HG03575 (cell line): ENCODE measurements at regions not wholly inside any gene's neighbourhood (a gene's known extent, or its start where the extent isn't known, plus 50 kb on each side); places are given as distances from the start of the nearest gene placed in this dataset.

ENCODE experiments used
- ATAC-seq: cut with Tn5 transposase; IDR thresholded peaks from one replicate; pipeline ENCODE4 v1.9.1; 2021; ENCODE audit not compliant: unreplicated experiment, insufficient number of reproducible peaks, low FRiP score; ENCODE audit errors: extremely low read depth

- no peak for ATAC-seq
These were observed 365.4 kb upstream of the CAMK1G start for GRCh38 chr1:209218113-209218512.

- no peak for ATAC-seq
These were observed 364.5 kb upstream of the CAMK1G start for GRCh38 chr1:209218981-209219380.

GRCh38 chr1:209219791-209220524 lies 363.6 kb upstream of the CAMK1G start:
- ATAC-seq = no peak

GRCh38 chr1:209222826-209223225 lies 360.7 kb upstream of the CAMK1G start:
- no peak for ATAC-seq

- no peak for ATAC-seq
These were observed 359.7 kb upstream of the CAMK1G start for GRCh38 chr1:209223791-209224190.

- no peak for ATAC-seq
These were observed 358.6 kb upstream of the CAMK1G start for GRCh38 chr1:209224886-209225285.

- ATAC-seq = no peak
These were observed 356.3 kb upstream of the CAMK1G start for GRCh38 chr1:209227171-209227570.

- ATAC-seq = no peak
These were observed 355.6 kb upstream of the CAMK1G start for GRCh38 chr1:209227941-209228340.

- no peak for ATAC-seq
These were observed 353.9 kb upstream of the CAMK1G start for GRCh38 chr1:209229494-209230061.

GRCh38 chr1:209230314-209230713 lies 353.2 kb upstream of the CAMK1G start:
- ATAC-seq = no peak

GRCh38 chr1:209231476-209232156 lies 351.9 kb upstream of the CAMK1G start:
- ATAC-seq = no peak

- ATAC-seq = no peak
These were observed 351.3 kb upstream of the CAMK1G start for GRCh38 chr1:209232197-209232596.

- no peak for ATAC-seq
These were observed 350.8 kb upstream of the CAMK1G start for GRCh38 chr1:209232759-209233158.

- no peak for ATAC-seq
These were observed 348.3 kb upstream of the CAMK1G start for GRCh38 chr1:209235166-209235565.

GRCh38 chr1:209238356-209238755 lies 345.2 kb upstream of the CAMK1G start:
- no peak for ATAC-seq

GRCh38 chr1:209240351-209240750 lies 343.2 kb upstream of the CAMK1G start:
- no peak for ATAC-seq

GRCh38 chr1:209241487-209241886 lies 342.0 kb upstream of the CAMK1G start:
- no peak for ATAC-seq

- ATAC-seq = no peak
These were observed 334.8 kb upstream of the CAMK1G start for GRCh38 chr1:209248649-209249279.

- ATAC-seq = no peak
These were observed 334.2 kb upstream of the CAMK1G start for GRCh38 chr1:209249280-209249670.
